MM.1S (cell line): ENCODE measurements at regions not wholly inside any gene's neighbourhood (a gene's known extent, or its start where the extent isn't known, plus 50 kb on each side); places are given as distances from the start of the nearest gene placed in this dataset.

Experiments used
- DNase-seq: peaks from one replicate; pipeline ENCODE4 v3.0.0-alpha.2; 2015
- H2AFZ ChIP-seq: fragments of 300-600 bp; sonication (generic); 2 replicates; pipeline ENCODE4 v1.6.0; 2016; ENCODE audit warnings: antibody characterized with exemption, low read length
- H3F3A ChIP-seq: fragments of 300-600 bp; sonication (generic); 2 replicates; pipeline ENCODE4 v1.6.1; 2016; ENCODE audit warnings: mild to moderate bottlenecking, antibody characterized with exemption, low read length, moderate library complexity, mixed read lengths; ENCODE audit not compliant: insufficient read depth
- H3K27ac ChIP-seq: fragments of 300-600 bp; sonication (generic); 2 replicates; pipeline ENCODE4 v1.5.1; 2016; ENCODE audit warnings: mild to moderate bottlenecking, low read length
- H3K27me3 ChIP-seq: fragments of 300-600 bp; sonication (generic); replicated peaks from 2 replicates; pipeline ENCODE4 v1.6.0; 2016; ENCODE audit warnings: low read length; ENCODE audit not compliant: insufficient read depth
- H3K36me3 ChIP-seq: fragments of 300-600 bp; sonication (generic); replicated peaks from 2 replicates; pipeline ENCODE4 v1.6.1; 2016; ENCODE audit warnings: mild to moderate bottlenecking, low read length, mixed read lengths; ENCODE audit not compliant: insufficient read depth
- H3K4me1 ChIP-seq: fragments of 300-600 bp; sonication (generic); 2 replicates; pipeline ENCODE4 v1.6.1; 2016; ENCODE audit warnings: low read length, mixed read lengths
- H3K4me2 ChIP-seq: fragments of 300-600 bp; sonication (generic); 2 replicates; pipeline ENCODE4 v1.6.0; 2016; ENCODE audit warnings: low read depth, low read length
- H3K4me3 ChIP-seq: fragments of 300-600 bp; sonication (generic); 2 replicates; pipeline ENCODE4 v1.5.1; 2016; ENCODE audit warnings: low read length, mixed read lengths
- H3K79me2 ChIP-seq: fragments of 300-600 bp; sonication (generic); 2 replicates; pipeline ENCODE4 v1.6.1; 2016; ENCODE audit warnings: mixed run types, low read length, mixed read lengths
- H3K9ac ChIP-seq: fragments of 300-600 bp; sonication (generic); 2 replicates; pipeline ENCODE4 v1.6.1; 2016; ENCODE audit warnings: low read length, mixed read lengths
- H3K9me2 ChIP-seq: fragments of 300-600 bp; sonication (generic); replicated peaks from 2 replicates; pipeline ENCODE4 v1.6.1; 2016; ENCODE audit warnings: mild to moderate bottlenecking, low read length, mixed read lengths; ENCODE audit not compliant: insufficient read depth
- H3K9me3 ChIP-seq: fragments of 300-600 bp; sonication (generic); replicated peaks from 2 replicates; pipeline ENCODE4 v1.6.1; 2016; ENCODE audit warnings: mild to moderate bottlenecking, low read length, mixed read lengths; ENCODE audit not compliant: insufficient read depth
- H4K20me1 ChIP-seq: fragments of 300-600 bp; sonication (generic); 2 replicates; pipeline ENCODE4 v1.6.1; 2016; ENCODE audit warnings: mild to moderate bottlenecking, low read length, moderate library complexity, mixed read lengths; ENCODE audit not compliant: insufficient read depth
- CTCF ChIP-seq: fragments of 300-600 bp; sonication (generic); IDR thresholded peaks from 2 replicates; pipeline ENCODE4 v1.5.1; 2016; ENCODE audit warnings: antibody characterized with exemption, low read length, mixed read lengths
- EZH2 ChIP-seq: fragments of 300-600 bp; sonication (generic); optimal IDR thresholded peaks from 2 replicates; pipeline ENCODE3; 2017; ENCODE audit warnings: low read depth, mild to moderate bottlenecking, antibody characterized with exemption, low read length, mixed read lengths
- EZH2phosphoT487 ChIP-seq: fragments of 300-600 bp; sonication (generic); IDR thresholded peaks from 2 replicates; pipeline ENCODE4 v1.6.1; 2018; ENCODE audit warnings: antibody characterized with exemption, low read length

- Histone ChIP-seq H3K9me3 (no peaks in the 10 kb centered on the region), H3K79me2 (no peaks in the 10 kb centered on the region), H3K4me2 (no peak overlapping the region), H3K4me1 (no peaks in the 10 kb centered on the region), H3F3A (no peaks in the 10 kb centered on the region), H3K9ac (no peak overlapping the region), H2AFZ (no peak overlapping the region), H3K27me3 (no peaks in the 10 kb centered on the region), H3K4me3 (no peak overlapping the region), H3K9me2 (no peaks in the 10 kb centered on the region), H3K27ac (no peak overlapping the region), H4K20me1 (no peaks in the 10 kb centered on the region), H3K36me3 (no peaks in the 10 kb centered on the region)
- TF ChIP-seq CTCF (no peak), EZH2 (no peak), EZH2phosphoT487 (no peak)
- DNase-seq, result no peak
Observed at GRCh38 chr6:16854986-16855385, 93.7 kb upstream of the ATXN1 start.

- no peaks in the 10 kb centered on the region for H3K9me3 ChIP-seq
- H3K27ac ChIP-seq, result no peak overlapping the region
- no peaks in the 10 kb centered on the region for H3K4me1 ChIP-seq
- H3K36me3 ChIP-seq, result no peaks in the 10 kb centered on the region
- no peaks in the 10 kb centered on the region for H3K27me3 ChIP-seq
- H3F3A ChIP-seq, result no peaks in the 10 kb centered on the region
- no peak overlapping the region for H3K4me2 ChIP-seq
- H3K9ac ChIP-seq, result no peak overlapping the region
- no peak for TF ChIP-seq EZH2
- DNase-seq, result no peak
- H3K79me2 ChIP-seq, result no peaks in the 10 kb centered on the region
- no peaks in the 10 kb centered on the region for H4K20me1 ChIP-seq
- no peak overlapping the region for H3K4me3 ChIP-seq
- H3K9me2 ChIP-seq, result no peaks in the 10 kb centered on the region
- H2AFZ ChIP-seq, result no peak overlapping the region
Observed at GRCh38 chr6:16852671-16853070, 91.4 kb upstream of the ATXN1 start.

- no peak overlapping the region for H3K9ac ChIP-seq
- no peaks in the 10 kb centered on the region for H3K9me2 ChIP-seq
- no peak for TF ChIP-seq CTCF
- TF ChIP-seq EZH2, result no peak
- no peak for TF ChIP-seq EZH2phosphoT487
- H4K20me1 ChIP-seq, result no peaks in the 10 kb centered on the region
- H3K4me2 ChIP-seq, result no peak overlapping the region
- DNase-seq, result peak; percentile 19
- H3K9me3 ChIP-seq, result no peaks in the 10 kb centered on the region
- H2AFZ ChIP-seq, result no peak overlapping the region
- no peaks in the 10 kb centered on the region for H3F3A ChIP-seq
- H3K27ac ChIP-seq, result no peak overlapping the region
- no peaks in the 10 kb centered on the region for H3K4me1 ChIP-seq
- H3K36me3 ChIP-seq, result no peaks in the 10 kb centered on the region
- no peak overlapping the region for H3K4me3 ChIP-seq
- no peaks in the 10 kb centered on the region for H3K79me2 ChIP-seq
- H3K27me3 ChIP-seq, result no peaks in the 10 kb centered on the region
Observed at GRCh38 chr6:16851758-16852157, 90.5 kb upstream of the ATXN1 start.

- no peaks in the 10 kb centered on the region for H3K36me3 ChIP-seq
- H4K20me1 ChIP-seq, result no peaks in the 10 kb centered on the region
- no peaks in the 10 kb centered on the region for H3K9me2 ChIP-seq
- no peak overlapping the region for H3K4me3 ChIP-seq
- TF ChIP-seq EZH2 (no peak), CTCF (no peak), EZH2phosphoT487 (no peak)
- H3K79me2 ChIP-seq, result no peaks in the 10 kb centered on the region
- no peaks in the 10 kb centered on the region for H3K4me1 ChIP-seq
- no peaks in the 10 kb centered on the region for H3F3A ChIP-seq
- no peak overlapping the region for H2AFZ ChIP-seq
- no peak overlapping the region for H3K27ac ChIP-seq
- no peak for DNase-seq
- H3K27me3 ChIP-seq, result no peaks in the 10 kb centered on the region
- H3K9ac ChIP-seq, result no peak overlapping the region
- H3K9me3 ChIP-seq, result no peaks in the 10 kb centered on the region
- H3K4me2 ChIP-seq, result no peak overlapping the region
Observed at GRCh38 chr6:16851044-16851540, 89.8 kb upstream of the ATXN1 start.
